ENCODE measurements at regions not wholly inside any gene's neighbourhood (a gene's known extent, or its start where the extent isn't known, plus 50 kb on each side); places are given as distances from the start of the nearest gene placed in this dataset.

DNA sequence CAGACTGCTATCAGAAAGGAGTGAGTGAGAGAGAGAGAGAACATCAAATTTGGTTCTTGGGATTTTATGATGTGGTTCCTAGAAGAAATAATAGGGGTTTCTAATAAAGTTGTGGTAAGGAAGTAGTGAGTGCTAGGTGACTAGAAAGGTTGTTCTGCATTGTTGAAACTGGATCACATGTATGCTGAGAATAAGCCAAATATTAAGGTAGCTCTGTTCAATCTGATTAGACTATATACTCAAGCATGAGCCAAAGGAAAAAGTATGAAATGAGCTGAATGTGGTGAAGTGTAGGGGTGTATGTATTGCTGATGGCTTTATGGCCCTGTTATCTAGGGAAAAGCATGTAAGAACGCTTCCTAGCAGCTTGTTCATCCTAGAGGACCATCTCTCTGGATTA, 63.0 kb upstream of the IMPG1 start:
- DNase-seq (ENCODE audit: low spot score in 2 of 2) = no peak
- H3K4me1 ChIP-seq = no peaks in the 10 kb centered on the region
- TF ChIP-seq POLR2AphosphoS5 (IDR thresholded peaks at IDR 0.05) (no peak), POLR2A (IDR thresholded peaks at IDR 0.05) (no peak)
- TF ChIP-seq, protein P1, sequence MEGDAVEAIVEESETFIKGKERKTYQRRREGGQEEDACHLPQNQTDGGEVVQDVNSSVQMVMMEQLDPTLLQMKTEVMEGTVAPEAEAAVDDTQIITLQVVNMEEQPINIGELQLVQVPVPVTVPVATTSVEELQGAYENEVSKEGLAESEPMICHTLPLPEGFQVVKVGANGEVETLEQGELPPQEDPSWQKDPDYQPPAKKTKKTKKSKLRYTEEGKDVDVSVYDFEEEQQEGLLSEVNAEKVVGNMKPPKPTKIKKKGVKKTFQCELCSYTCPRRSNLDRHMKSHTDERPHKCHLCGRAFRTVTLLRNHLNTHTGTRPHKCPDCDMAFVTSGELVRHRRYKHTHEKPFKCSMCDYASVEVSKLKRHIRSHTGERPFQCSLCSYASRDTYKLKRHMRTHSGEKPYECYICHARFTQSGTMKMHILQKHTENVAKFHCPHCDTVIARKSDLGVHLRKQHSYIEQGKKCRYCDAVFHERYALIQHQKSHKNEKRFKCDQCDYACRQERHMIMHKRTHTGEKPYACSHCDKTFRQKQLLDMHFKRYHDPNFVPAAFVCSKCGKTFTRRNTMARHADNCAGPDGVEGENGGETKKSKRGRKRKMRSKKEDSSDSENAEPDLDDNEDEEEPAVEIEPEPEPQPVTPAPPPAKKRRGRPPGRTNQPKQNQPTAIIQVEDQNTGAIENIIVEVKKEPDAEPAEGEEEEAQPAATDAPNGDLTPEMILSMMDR (IDR thresholded peaks at IDR 0.05) = no peak
- no peaks in the 10 kb centered on the region for H3K27me3 ChIP-seq
- no peak overlapping the region for H3K27ac ChIP-seq
- intact Hi-C loops (cut with DNase I; ENCODE audit: low total_unique reads) = no loop called here
- no peaks in the 10 kb centered on the region for H3K9me3 ChIP-seq
- H3K4me3 ChIP-seq = no peak overlapping the region
- H3K36me3 ChIP-seq = no peaks in the 10 kb centered on the region

DNA sequence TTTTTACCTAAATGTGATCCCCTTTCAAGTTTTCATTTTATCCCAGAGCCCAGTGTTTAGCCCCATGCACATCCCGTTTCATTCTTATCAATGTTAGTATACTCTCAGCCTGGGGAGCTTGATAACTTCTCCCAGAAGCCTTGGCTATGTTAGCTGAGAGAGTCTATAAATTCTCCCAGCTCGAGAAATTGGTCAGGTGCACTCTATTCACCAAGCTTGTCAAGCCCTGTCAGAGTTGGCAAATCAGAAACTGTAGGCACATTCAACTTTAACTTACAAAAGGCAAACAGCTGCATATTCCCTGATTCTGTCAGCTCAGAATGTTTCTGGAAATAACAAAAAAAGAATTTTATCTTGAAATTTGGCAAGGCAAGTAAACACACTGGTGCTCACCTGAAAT, 62.2 kb upstream of the IMPG1 start:
- Histone ChIP-seq H3K4me1 (no peaks in the 10 kb centered on the region), H3K27me3 (no peaks in the 10 kb centered on the region), H3K4me3 (no peak overlapping the region), H3K9me3 (no peaks in the 10 kb centered on the region), H3K36me3 (no peaks in the 10 kb centered on the region), H3K27ac (no peak overlapping the region)
- intact Hi-C loops (cut with DNase I; ENCODE audit: low total_unique reads) = no loop called here
- no peak for DNase-seq (ENCODE audit: low spot score in 2 of 2)
- TF ChIP-seq, protein P1 (IDR thresholded peaks at IDR 0.05) = no peak

DNA sequence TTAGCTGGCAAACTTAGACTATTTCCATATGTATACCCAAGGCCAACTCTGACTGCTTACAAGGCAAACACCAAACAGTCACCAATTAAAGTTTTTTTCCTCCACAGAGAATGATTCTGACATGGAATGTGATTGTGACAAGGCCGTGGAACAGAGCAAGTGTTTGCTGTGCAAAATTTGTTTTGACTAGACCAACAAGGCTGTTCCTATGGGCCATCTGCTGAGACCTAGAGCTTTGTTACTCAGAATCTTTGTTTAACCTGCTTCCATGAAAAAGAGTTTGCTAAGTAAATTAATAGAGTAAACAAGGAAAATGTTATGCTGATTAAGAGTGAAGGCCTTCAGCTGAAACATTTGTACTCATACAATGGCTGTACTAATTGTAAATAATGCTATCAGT, 51.6 kb upstream of the IMPG1 start:
- intact Hi-C loops (cut with DNase I; ENCODE audit: low total_unique reads) = no loop called here
- H3K36me3 ChIP-seq = no peaks in the 10 kb centered on the region
- TF ChIP-seq, protein P1 (IDR thresholded peaks at IDR 0.05) = no peak
- TF ChIP-seq POLR2AphosphoS5 (IDR thresholded peaks at IDR 0.05) (no peak), POLR2A (IDR thresholded peaks at IDR 0.05) (no peak)
- H3K4me1 ChIP-seq = no peaks in the 10 kb centered on the region
- H3K27ac ChIP-seq = no peak overlapping the region
- DNase-seq (ENCODE audit: low spot score in 2 of 2) = no peak
- H3K4me3 ChIP-seq = no peak overlapping the region
- H3K27me3 ChIP-seq = no peaks in the 10 kb centered on the region
- H3K9me3 ChIP-seq = no peaks in the 10 kb centered on the region

Data from breast epithelium (tissue), 4 donors.